ENCODE measurements at regions not wholly inside any gene's neighbourhood (a gene's known extent, or its start where the extent isn't known, plus 50 kb on each side); places are given as distances from the start of the nearest gene placed in this dataset.

- FAIRE-seq (no peak), DNase-seq (ENCODE audit: insufficient read length, low spot score) (no peak)
- no peak for TF ChIP-seq SPI1 (IDR thresholded peaks at IDR 0.05; ENCODE audit: low read depth, low read length)
- TF ChIP-seq POLR2A (IDR thresholded peaks at IDR 0.05; ENCODE audit: low read depth, low read length), result no peak
- no peak for TF ChIP-seq POU2F2 (IDR thresholded peaks at IDR 0.05; ENCODE audit: low read depth, low read length)
- no peak for TF ChIP-seq PAX5 (IDR thresholded peaks at IDR 0.05; ENCODE audit: insufficient read depth, low read length, severe bottlenecking)
Measured at GRCh38 chrY:16715278-16715677, 1164.7 kb downstream of the CDY2B start.

- FAIRE-seq, result no peak
- TF ChIP-seq TAF1 (IDR thresholded peaks at IDR 0.05; ENCODE audit: low read depth, low read length) (no peak), PAX5 (IDR thresholded peaks at IDR 0.05; ENCODE audit: insufficient read depth, low read length, severe bottlenecking) (no peak), POLR2AphosphoS5 (IDR thresholded peaks at IDR 0.05; ENCODE audit: low read depth, low read length) (no peak), SPI1 (IDR thresholded peaks at IDR 0.05; ENCODE audit: low read depth, low read length) (no peak), POU2F2 (IDR thresholded peaks at IDR 0.05; ENCODE audit: low read depth, low read length) (no peak), POLR2A (IDR thresholded peaks at IDR 0.05; ENCODE audit: low read depth, low read length) (no peak)
- no peak for DNase-seq (ENCODE audit: insufficient read length, low spot score)
Measured at GRCh38 chrY:16673102-16673787, 1206.8 kb downstream of the CDY2B start.

GRCh38 chrY:16668402-16668801 is 1211.6 kb downstream of the CDY2B start:
- FAIRE-seq, result no peak
- TF ChIP-seq POU2F2 (IDR thresholded peaks at IDR 0.05; ENCODE audit: low read depth, low read length) (no peak), TAF1 (IDR thresholded peaks at IDR 0.05; ENCODE audit: low read depth, low read length) (no peak), POLR2AphosphoS5 (IDR thresholded peaks at IDR 0.05; ENCODE audit: low read depth, low read length) (no peak), PAX5 (IDR thresholded peaks at IDR 0.05; ENCODE audit: insufficient read depth, low read length, severe bottlenecking) (no peak), SPI1 (IDR thresholded peaks at IDR 0.05; ENCODE audit: low read depth, low read length) (no peak), POLR2A (IDR thresholded peaks at IDR 0.05; ENCODE audit: low read depth, low read length) (no peak)

GRCh38 chrY:16662741-16663140 is 1217.3 kb downstream of the CDY2B start:
- DNase-seq (ENCODE audit: insufficient read length, low spot score) (no peak), FAIRE-seq (no peak)
- TF ChIP-seq SPI1 (IDR thresholded peaks at IDR 0.05; ENCODE audit: low read depth, low read length) (no peak), POLR2AphosphoS5 (IDR thresholded peaks at IDR 0.05; ENCODE audit: low read depth, low read length) (no peak), TAF1 (IDR thresholded peaks at IDR 0.05; ENCODE audit: low read depth, low read length) (no peak), PAX5 (IDR thresholded peaks at IDR 0.05; ENCODE audit: insufficient read depth, low read length, severe bottlenecking) (no peak), POU2F2 (IDR thresholded peaks at IDR 0.05; ENCODE audit: low read depth, low read length) (no peak), POLR2A (IDR thresholded peaks at IDR 0.05; ENCODE audit: low read depth, low read length) (no peak)

More at GRCh38 chrY:16668402-16668801, 1211.6 kb downstream of the CDY2B start:
- no peak for DNase-seq (ENCODE audit: insufficient read length, low spot score)

GRCh38 chrY:16659340-16659739 is 1220.7 kb downstream of the CDY2B start:
- no peak for FAIRE-seq
- no peak for DNase-seq (ENCODE audit: insufficient read length, low spot score)

GRCh38 chrY:16653971-16654370 is 1226.0 kb downstream of the CDY2B start:
- TF ChIP-seq SPI1 (IDR thresholded peaks at IDR 0.05; ENCODE audit: low read depth, low read length) (no peak), POLR2A (IDR thresholded peaks at IDR 0.05; ENCODE audit: low read depth, low read length) (no peak), POLR2AphosphoS5 (IDR thresholded peaks at IDR 0.05; ENCODE audit: low read depth, low read length) (no peak), TAF1 (IDR thresholded peaks at IDR 0.05; ENCODE audit: low read depth, low read length) (no peak)
- no peak for DNase-seq (ENCODE audit: insufficient read length, low spot score)
- FAIRE-seq, result peak; percentile 68

More at GRCh38 chrY:16659340-16659739, 1220.7 kb downstream of the CDY2B start:
- TF ChIP-seq POLR2A (IDR thresholded peaks at IDR 0.05; ENCODE audit: low read depth, low read length) (no peak), TAF1 (IDR thresholded peaks at IDR 0.05; ENCODE audit: low read depth, low read length) (no peak), PAX5 (IDR thresholded peaks at IDR 0.05; ENCODE audit: insufficient read depth, low read length, severe bottlenecking) (no peak), SPI1 (IDR thresholded peaks at IDR 0.05; ENCODE audit: low read depth, low read length) (no peak), POLR2AphosphoS5 (IDR thresholded peaks at IDR 0.05; ENCODE audit: low read depth, low read length) (no peak), POU2F2 (IDR thresholded peaks at IDR 0.05; ENCODE audit: low read depth, low read length) (no peak)

GRCh38 chrY:16645991-16646390 is 1234.0 kb downstream of the CDY2B start:
- FAIRE-seq, result peak; percentile 13
- TF ChIP-seq TAF1 (IDR thresholded peaks at IDR 0.05; ENCODE audit: low read depth, low read length), result no peak
- no peak for TF ChIP-seq SPI1 (IDR thresholded peaks at IDR 0.05; ENCODE audit: low read depth, low read length)
- no peak for TF ChIP-seq POLR2A (IDR thresholded peaks at IDR 0.05; ENCODE audit: low read depth, low read length)
- TF ChIP-seq POU2F2 (IDR thresholded peaks at IDR 0.05; ENCODE audit: low read depth, low read length), result no peak
- TF ChIP-seq POLR2AphosphoS5 (IDR thresholded peaks at IDR 0.05; ENCODE audit: low read depth, low read length), result no peak
- TF ChIP-seq PAX5 (IDR thresholded peaks at IDR 0.05; ENCODE audit: insufficient read depth, low read length, severe bottlenecking), result no peak

GRCh38 chrY:16645449-16645848 is 1234.6 kb downstream of the CDY2B start:
- FAIRE-seq (no peak), DNase-seq (ENCODE audit: insufficient read length, low spot score) (no peak)
- TF ChIP-seq POLR2A (IDR thresholded peaks at IDR 0.05; ENCODE audit: low read depth, low read length) (no peak), PAX5 (IDR thresholded peaks at IDR 0.05; ENCODE audit: insufficient read depth, low read length, severe bottlenecking) (no peak), TAF1 (IDR thresholded peaks at IDR 0.05; ENCODE audit: low read depth, low read length) (no peak), POLR2AphosphoS5 (IDR thresholded peaks at IDR 0.05; ENCODE audit: low read depth, low read length) (no peak), SPI1 (IDR thresholded peaks at IDR 0.05; ENCODE audit: low read depth, low read length) (no peak), POU2F2 (IDR thresholded peaks at IDR 0.05; ENCODE audit: low read depth, low read length) (no peak)

More at GRCh38 chrY:16645991-16646390, 1234.0 kb downstream of the CDY2B start:
- no peak for DNase-seq (ENCODE audit: insufficient read length, low spot score)

GRCh38 chrY:16644270-16644800 is 1235.7 kb downstream of the CDY2B start:
- TF ChIP-seq POLR2A (IDR thresholded peaks at IDR 0.05; ENCODE audit: low read depth, low read length) (no peak), POLR2AphosphoS5 (IDR thresholded peaks at IDR 0.05; ENCODE audit: low read depth, low read length) (no peak), POU2F2 (IDR thresholded peaks at IDR 0.05; ENCODE audit: low read depth, low read length) (no peak), TAF1 (IDR thresholded peaks at IDR 0.05; ENCODE audit: low read depth, low read length) (no peak), PAX5 (IDR thresholded peaks at IDR 0.05; ENCODE audit: insufficient read depth, low read length, severe bottlenecking) (no peak), SPI1 (IDR thresholded peaks at IDR 0.05; ENCODE audit: low read depth, low read length) (peak; percentile 95)
- DNase-seq (ENCODE audit: insufficient read length, low spot score) (no peak), FAIRE-seq (peak; percentile 94)

Measured in GM12891 (cell line).